Heart left ventricle (tissue), 13 donors: ENCODE measurements at regions not wholly inside any gene's neighbourhood (a gene's known extent, or its start where the extent isn't known, plus 50 kb on each side); places are given as distances from the start of the nearest gene placed in this dataset.

ENCODE experiments used
- POLR2A ChIP-seq, 2 donors: fragments of 450-650 bp; IDR thresholded peaks; one replicate each; pipeline ENCODE4 v1.6.1; 2017; ENCODE audit warnings: antibody characterized with exemption in 2 of 2, mild to moderate bottlenecking in 2 of 2, moderate library complexity in 2 of 2
- TF ChIP-seq, protein P1 (sequence below), 12 donors: fragments of 200-600 bp; sonication (generic) in 4 of 12; IDR thresholded peaks; one replicate each; pipeline versions ENCODE4 v1.5.0 to v1.8.0; 2018 to 2022; ENCODE audit warnings: antibody characterized with exemption in 12 of 12, mild to moderate bottlenecking in 5 of 12
- donor health status: ischemic (EF 13 %, LVEDD 7.1; RV severe dilation, severe dysfunction).
- donor health status: DM: no; HTN: yes; CAD: no.
- donor health status: DM: no; HTN: no; CAD: no.
- donor health status: ischemic (EF 25% LVEDD 6.9; RV normal size, moderate dysfunction).
- donor health status: ischemic (EF 25% LVEDD 5.7; RV mildly dilated, moderate dysfunction).
- donor health status: ischemic (EF 35%, LVEDD 5.7; RV mildly dilated, moderate dysfunction).
- donor health status: nonischemic (EF 11% LVEDD 7.7; RV severe dilation, severe dysfunction).
- donor health status: DM: yes; HTN: yes; CAD: no.
- donor health status: PGD.
- donor health status: ischemic (EF 29% LVEDD 5.4; RV normal size, mild dysfunction).
- donor health status: nonischemic (EF 23%, LVEDD 6.1; RV moderate dilation, normal function).

DNA sequence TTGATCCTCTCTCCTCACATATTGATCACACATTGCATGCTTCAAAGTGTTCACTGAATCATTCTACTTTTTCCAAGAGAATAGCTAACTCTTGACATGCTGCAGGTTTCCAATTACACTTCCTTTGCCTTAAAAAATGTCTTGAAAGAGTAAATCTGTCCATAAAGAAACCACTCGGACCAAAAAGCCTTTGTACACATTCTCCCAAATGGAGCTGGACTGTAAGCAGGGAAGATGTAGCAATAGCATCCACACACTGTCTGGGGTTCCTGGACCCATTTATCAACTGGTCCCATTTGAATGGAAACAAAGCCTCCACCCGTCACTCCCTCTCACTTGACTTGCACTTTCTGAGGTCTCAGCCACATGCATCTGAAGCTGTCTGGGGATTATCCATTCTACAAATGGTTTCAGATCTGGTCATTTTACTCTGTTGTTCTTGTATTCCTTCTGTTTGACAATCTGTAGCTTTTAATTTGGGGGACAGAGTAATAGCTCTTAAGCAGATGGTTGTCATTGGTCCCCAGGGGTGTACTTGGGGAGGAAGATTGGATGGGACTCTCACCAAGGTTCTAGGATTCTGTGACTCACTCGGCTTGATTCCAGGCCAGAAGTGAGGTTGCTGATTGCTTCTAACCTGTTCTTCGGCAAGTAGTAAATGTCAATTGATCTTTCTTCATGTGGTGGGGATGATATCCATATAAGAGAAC, 203.5 kb downstream of the HIBADH start:
- TF ChIP-seq, protein P1, sequence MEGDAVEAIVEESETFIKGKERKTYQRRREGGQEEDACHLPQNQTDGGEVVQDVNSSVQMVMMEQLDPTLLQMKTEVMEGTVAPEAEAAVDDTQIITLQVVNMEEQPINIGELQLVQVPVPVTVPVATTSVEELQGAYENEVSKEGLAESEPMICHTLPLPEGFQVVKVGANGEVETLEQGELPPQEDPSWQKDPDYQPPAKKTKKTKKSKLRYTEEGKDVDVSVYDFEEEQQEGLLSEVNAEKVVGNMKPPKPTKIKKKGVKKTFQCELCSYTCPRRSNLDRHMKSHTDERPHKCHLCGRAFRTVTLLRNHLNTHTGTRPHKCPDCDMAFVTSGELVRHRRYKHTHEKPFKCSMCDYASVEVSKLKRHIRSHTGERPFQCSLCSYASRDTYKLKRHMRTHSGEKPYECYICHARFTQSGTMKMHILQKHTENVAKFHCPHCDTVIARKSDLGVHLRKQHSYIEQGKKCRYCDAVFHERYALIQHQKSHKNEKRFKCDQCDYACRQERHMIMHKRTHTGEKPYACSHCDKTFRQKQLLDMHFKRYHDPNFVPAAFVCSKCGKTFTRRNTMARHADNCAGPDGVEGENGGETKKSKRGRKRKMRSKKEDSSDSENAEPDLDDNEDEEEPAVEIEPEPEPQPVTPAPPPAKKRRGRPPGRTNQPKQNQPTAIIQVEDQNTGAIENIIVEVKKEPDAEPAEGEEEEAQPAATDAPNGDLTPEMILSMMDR (IDR thresholded peaks at IDR 0.05): no peak
- no peak for TF ChIP-seq POLR2A (IDR thresholded peaks at IDR 0.05)
